RWPE2 (cell line): ENCODE measurements at regions not wholly inside any gene's neighbourhood (a gene's known extent, or its start where the extent isn't known, plus 50 kb on each side); places are given as distances from the start of the nearest gene placed in this dataset.

Source experiments
- ATAC-seq: fragments of 200-7000 bp; cut with Tn5 transposase; 3 replicates; pipeline ENCODE4 v1.9.1; 2021; ENCODE audit warnings: low read depth
- DNase-seq: peaks from one replicate; pipeline ENCODE4 v3.0.0-alpha.2; 2020; ENCODE audit warnings: low spot score
- H3K27ac ChIP-seq: fragments of 450-650 bp; 2 replicates; pipeline ENCODE4 v1.5.1; 2017; ENCODE audit warnings: mild to moderate bottlenecking; ENCODE audit not compliant: poor library complexity, severe bottlenecking
- H3K27me3 ChIP-seq: fragments of 250-450 bp; sonication (Bioruptor Pico); 2 replicates; pipeline ENCODE4 v1.5.1; 2021; ENCODE audit warnings: mild to moderate bottlenecking, moderate library complexity; ENCODE audit not compliant: insufficient read depth, poor library complexity, severe bottlenecking
- H3K36me3 ChIP-seq: fragments of 250-450 bp; sonication (Bioruptor Pico); 2 replicates; pipeline ENCODE4 v1.5.1; 2020; ENCODE audit warnings: low read depth, mild to moderate bottlenecking, moderate library complexity
- H3K4me1 ChIP-seq: fragments of 250-450 bp; sonication (Bioruptor Pico); 2 replicates; pipeline ENCODE4 v1.5.1; 2021; ENCODE audit warnings: mild to moderate bottlenecking, moderate library complexity; ENCODE audit not compliant: insufficient read depth, poor library complexity, severe bottlenecking
- H3K4me3 ChIP-seq: fragments of 250-450 bp; sonication (Bioruptor Pico); 2 replicates; pipeline ENCODE4 v1.5.1; 2021; ENCODE audit warnings: mild to moderate bottlenecking, moderate library complexity; ENCODE audit not compliant: severe bottlenecking
- H3K9me3 ChIP-seq: fragments of 250-450 bp; sonication (Bioruptor Pico); 2 replicates; pipeline ENCODE4 v1.5.1; 2021; ENCODE audit warnings: mild to moderate bottlenecking, moderate library complexity; ENCODE audit not compliant: severe bottlenecking
- TF ChIP-seq, protein P1 (sequence below): fragments of 450-650 bp; IDR thresholded peaks from one replicate; pipeline ENCODE4 v1.5.1; 2017; ENCODE audit warnings: mild to moderate bottlenecking, moderate library complexity; ENCODE audit not compliant: poor library complexity, severe bottlenecking

- TF ChIP-seq, protein P1, sequence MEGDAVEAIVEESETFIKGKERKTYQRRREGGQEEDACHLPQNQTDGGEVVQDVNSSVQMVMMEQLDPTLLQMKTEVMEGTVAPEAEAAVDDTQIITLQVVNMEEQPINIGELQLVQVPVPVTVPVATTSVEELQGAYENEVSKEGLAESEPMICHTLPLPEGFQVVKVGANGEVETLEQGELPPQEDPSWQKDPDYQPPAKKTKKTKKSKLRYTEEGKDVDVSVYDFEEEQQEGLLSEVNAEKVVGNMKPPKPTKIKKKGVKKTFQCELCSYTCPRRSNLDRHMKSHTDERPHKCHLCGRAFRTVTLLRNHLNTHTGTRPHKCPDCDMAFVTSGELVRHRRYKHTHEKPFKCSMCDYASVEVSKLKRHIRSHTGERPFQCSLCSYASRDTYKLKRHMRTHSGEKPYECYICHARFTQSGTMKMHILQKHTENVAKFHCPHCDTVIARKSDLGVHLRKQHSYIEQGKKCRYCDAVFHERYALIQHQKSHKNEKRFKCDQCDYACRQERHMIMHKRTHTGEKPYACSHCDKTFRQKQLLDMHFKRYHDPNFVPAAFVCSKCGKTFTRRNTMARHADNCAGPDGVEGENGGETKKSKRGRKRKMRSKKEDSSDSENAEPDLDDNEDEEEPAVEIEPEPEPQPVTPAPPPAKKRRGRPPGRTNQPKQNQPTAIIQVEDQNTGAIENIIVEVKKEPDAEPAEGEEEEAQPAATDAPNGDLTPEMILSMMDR: no peak
- Histone ChIP-seq H3K4me1 (no peaks in the 10 kb centered on the region), H3K27ac (no peak overlapping the region), H3K27me3 (peaks cover 13% of the 10 kb centered on the region), H3K4me3 (no peak overlapping the region), H3K36me3 (no peaks in the 10 kb centered on the region), H3K9me3 (no peaks in the 10 kb centered on the region)
- ATAC-seq (no peak), DNase-seq (no peak)
These were observed 256.4 kb upstream of the IRX3 start for GRCh38 chr16:54542805-54543505.

DNA sequence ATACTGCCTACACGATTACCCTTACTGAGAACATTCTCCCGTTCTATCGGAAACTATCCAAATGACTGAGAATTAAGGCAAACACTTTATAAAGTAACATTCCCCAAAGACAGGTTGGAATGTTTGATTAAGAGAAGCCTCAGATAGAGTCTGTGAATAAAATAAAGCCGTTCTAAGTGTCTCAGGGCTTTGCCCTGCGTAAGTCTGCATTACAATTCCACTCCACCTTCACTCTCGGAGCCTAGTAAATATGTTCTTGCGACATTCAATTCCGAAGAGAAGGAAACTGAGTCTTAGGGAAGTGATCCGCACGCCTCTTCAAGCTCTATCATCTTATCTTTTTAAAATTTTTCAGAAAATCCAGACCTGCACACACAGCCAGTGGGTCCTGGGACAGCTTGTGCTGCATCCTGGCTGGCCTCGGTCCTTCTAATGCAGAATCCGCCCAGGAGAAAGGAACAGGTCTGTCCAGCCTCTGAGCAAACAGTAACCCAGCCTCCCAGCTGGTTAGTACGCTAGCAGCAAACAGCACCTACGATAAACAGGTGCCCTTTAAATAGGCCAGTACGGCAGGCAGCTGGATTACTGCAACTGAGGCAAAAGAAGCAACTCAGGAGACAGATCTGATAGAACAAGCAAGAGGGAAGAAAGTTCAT is 254.1 kb upstream of the IRX3 start:
- DNase-seq (no peak), ATAC-seq (no peak)
- TF ChIP-seq, protein P1: no peak
- no peaks in the 10 kb centered on the region for H3K9me3 ChIP-seq
- no peak overlapping the region for H3K27ac ChIP-seq
- H3K36me3 ChIP-seq: no peaks in the 10 kb centered on the region
- no peaks in the 10 kb centered on the region for H3K4me1 ChIP-seq
- H3K4me3 ChIP-seq: no peak overlapping the region
- peaks cover 10% of the 10 kb centered on the region for H3K27me3 ChIP-seq

DNA sequence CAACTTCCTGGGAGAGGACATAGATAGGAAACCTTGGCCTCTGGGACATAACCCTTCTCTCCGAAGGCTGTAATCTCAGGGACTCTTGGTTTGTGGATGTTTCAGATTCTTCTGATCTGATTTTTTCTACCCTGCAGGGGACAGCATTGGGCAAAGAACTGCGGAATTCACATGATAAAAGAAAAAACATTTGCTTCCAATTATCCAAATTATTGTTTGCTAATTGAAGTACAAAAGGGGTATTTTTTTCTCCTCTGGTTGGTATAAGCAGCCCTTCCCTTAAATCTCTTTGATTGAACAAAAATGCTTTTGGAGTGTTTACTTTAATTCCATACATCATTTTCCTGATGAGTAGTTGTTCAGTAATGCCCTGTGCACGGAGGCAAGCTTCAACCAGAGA is 251.7 kb upstream of the IRX3 start:
- Histone ChIP-seq H3K36me3 (no peaks in the 10 kb centered on the region), H3K27me3 (peaks cover 6% of the 10 kb centered on the region), H3K9me3 (no peaks in the 10 kb centered on the region), H3K4me1 (no peaks in the 10 kb centered on the region), H3K4me3 (no peak overlapping the region), H3K27ac (no peak overlapping the region)
- TF ChIP-seq, protein P1: no peak
- ATAC-seq (no peak), DNase-seq (no peak)

DNA sequence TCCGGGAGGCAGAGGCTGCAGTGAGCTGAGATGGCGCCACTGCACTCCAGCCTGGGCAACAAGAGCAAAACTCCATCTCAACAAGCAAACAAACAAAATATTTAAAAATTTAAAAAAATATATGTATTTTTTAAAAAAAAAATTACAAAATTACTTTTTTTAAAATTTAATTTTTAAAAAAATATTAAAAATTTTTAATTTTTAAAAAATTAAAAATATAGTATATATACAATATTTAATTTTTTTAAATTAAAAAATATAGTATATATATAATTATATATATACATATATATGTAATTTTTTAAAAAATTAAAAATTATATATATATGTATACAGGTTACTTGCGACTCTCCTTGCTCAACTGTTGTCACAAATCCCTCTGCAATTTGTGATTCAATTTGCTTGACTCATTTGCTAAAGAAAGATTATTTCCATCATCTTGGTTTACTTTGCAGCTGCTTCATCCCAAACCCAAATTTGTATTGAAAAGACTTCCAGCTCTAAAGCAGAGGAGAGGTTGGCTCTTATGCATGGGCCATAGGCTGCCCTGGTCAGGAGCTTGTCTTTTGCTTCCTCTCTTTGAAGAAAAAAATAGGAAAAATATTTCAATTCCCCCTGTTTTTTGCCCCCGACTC is 247.4 kb upstream of the IRX3 start:
- TF ChIP-seq, protein P1: no peak
- ATAC-seq (no peak), DNase-seq (no peak)
- H3K4me3 ChIP-seq: no peak overlapping the region
- no peaks in the 10 kb centered on the region for H3K27me3 ChIP-seq
- no peak overlapping the region for H3K27ac ChIP-seq
- H3K9me3 ChIP-seq: no peaks in the 10 kb centered on the region
- H3K36me3 ChIP-seq: no peaks in the 10 kb centered on the region
- H3K4me1 ChIP-seq: no peaks in the 10 kb centered on the region
